ENCODE measurements at regions not wholly inside any gene's neighbourhood (a gene's known extent, or its start where the extent isn't known, plus 50 kb on each side); places are given as distances from the start of the nearest gene placed in this dataset.

GRCh38 chr15:53446376-53446775 is 313.1 kb downstream of the WDR72 start:
- DNase-seq (no peak), ATAC-seq (ENCODE audit: low read depth) (no peak)
- H3K79me2 ChIP-seq (ENCODE audit: control insufficient read depth, insufficient read depth, low read length), result no peaks in the 10 kb centered on the region
- H3K4me2 ChIP-seq (replicated peaks; ENCODE audit: low read depth, low read length, poor library complexity, severe bottlenecking), result no peak overlapping the region
- ChIA-PET CTCF (no interaction called here), POLR2A (no interaction called here)
- H3K4me1 Mint-ChIP-seq, result no peaks in the 10 kb centered on the region
- intact Hi-C loops (cut with micrococcal nuclease), result no loop called here
- no peaks in the 10 kb centered on the region for H3K27me3 Mint-ChIP-seq
- H4K20me1 ChIP-seq (ENCODE audit: control insufficient read depth, insufficient read depth, low read length, poor library complexity, severe bottlenecking), result no peaks in the 10 kb centered on the region
- no peak for TF ChIP-seq EZH2 (IDR thresholded peaks at IDR 0.05; ENCODE audit: borderline replicate concordance, insufficient read depth, low read depth, low read length, poor library complexity, severe bottlenecking)
- TF ChIP-seq CTCF (IDR thresholded peaks at IDR 0.05), result no peak
- H3K27me3 ChIP-seq (replicated peaks in 1 of 4; ENCODE audit: control extremely low read depth in 1 of 4, control insufficient read depth in 3 of 4, insufficient read depth in 4 of 4, low read length in 3 of 4), result no peaks in the 10 kb centered on the region
- H3K4me3 Mint-ChIP-seq, result no peak overlapping the region
- no peak overlapping the region for H3K4me3 ChIP-seq (ENCODE audit: control extremely low read depth in 1 of 5, extremely low read depth in 1 of 5, insufficient read depth in 1 of 5, low read depth in 2 of 5, low read length in 4 of 5)
- H3K9ac ChIP-seq (ENCODE audit: low read length), result no peak overlapping the region
- no peaks in the 10 kb centered on the region for H3K9me3 Mint-ChIP-seq (ENCODE audit: insufficient read depth)
- H3K36me3 ChIP-seq (replicated peaks in 1 of 2; ENCODE audit: control extremely low read depth in 1 of 2, control insufficient read depth in 1 of 2, extremely low read depth in 1 of 2, insufficient read depth in 2 of 2, low read length in 1 of 2), result no peaks in the 10 kb centered on the region
- H3K4me1 ChIP-seq (ENCODE audit: control insufficient read depth in 2 of 2, insufficient read depth in 2 of 2, low read length in 2 of 2), result no peaks in the 10 kb centered on the region
- H3K27ac ChIP-seq (ENCODE audit: low read length in 2 of 2), result no peak overlapping the region
- H2AFZ ChIP-seq (ENCODE audit: insufficient read depth, low read depth, low read length, poor library complexity, severe bottlenecking), result no peak overlapping the region
- no CpG with 5 or more reads among the region's 1 CpG for WGBS (ENCODE audit: insufficient coverage)
- no peaks in the 10 kb centered on the region for H3K9me3 ChIP-seq (ENCODE audit: control extremely low read depth in 1 of 3, control insufficient read depth in 2 of 3, insufficient read depth in 1 of 3, low read length in 2 of 3)
- H3K27ac Mint-ChIP-seq, result no peak overlapping the region

- DNase-seq (no peak), ATAC-seq (ENCODE audit: low read depth) (no peak)
- TF ChIP-seq EZH2 (IDR thresholded peaks at IDR 0.05; ENCODE audit: borderline replicate concordance, insufficient read depth, low read depth, low read length, poor library complexity, severe bottlenecking) (no peak), CTCF (IDR thresholded peaks at IDR 0.05) (no peak)
- no peaks in the 10 kb centered on the region for H3K27me3 ChIP-seq (replicated peaks in 1 of 4; ENCODE audit: control extremely low read depth in 1 of 4, control insufficient read depth in 3 of 4, insufficient read depth in 4 of 4, low read length in 3 of 4)
- no peaks in the 10 kb centered on the region for H3K27me3 Mint-ChIP-seq
- no peak overlapping the region for H2AFZ ChIP-seq (ENCODE audit: insufficient read depth, low read depth, low read length, poor library complexity, severe bottlenecking)
- H3K4me3 Mint-ChIP-seq, result no peak overlapping the region
- no peak overlapping the region for H3K4me2 ChIP-seq (replicated peaks; ENCODE audit: low read depth, low read length, poor library complexity, severe bottlenecking)
- no peak overlapping the region for H3K27ac ChIP-seq (ENCODE audit: low read length in 2 of 2)
- no peaks in the 10 kb centered on the region for H3K79me2 ChIP-seq (ENCODE audit: control insufficient read depth, insufficient read depth, low read length)
- no peaks in the 10 kb centered on the region for H3K9me3 Mint-ChIP-seq (ENCODE audit: insufficient read depth)
- ChIA-PET CTCF (no interaction called here), POLR2A (no interaction called here)
- H3K36me3 ChIP-seq (replicated peaks in 1 of 2; ENCODE audit: control extremely low read depth in 1 of 2, control insufficient read depth in 1 of 2, extremely low read depth in 1 of 2, insufficient read depth in 2 of 2, low read length in 1 of 2), result no peaks in the 10 kb centered on the region
- H3K9ac ChIP-seq (ENCODE audit: low read length), result no peak overlapping the region
- H3K4me1 ChIP-seq (ENCODE audit: control insufficient read depth in 2 of 2, insufficient read depth in 2 of 2, low read length in 2 of 2), result no peaks in the 10 kb centered on the region
- H4K20me1 ChIP-seq (ENCODE audit: control insufficient read depth, insufficient read depth, low read length, poor library complexity, severe bottlenecking), result no peaks in the 10 kb centered on the region
- H3K9me3 ChIP-seq (ENCODE audit: control extremely low read depth in 1 of 3, control insufficient read depth in 2 of 3, insufficient read depth in 1 of 3, low read length in 2 of 3), result no peaks in the 10 kb centered on the region
- no peak overlapping the region for H3K27ac Mint-ChIP-seq
- WGBS (ENCODE audit: insufficient coverage), result 92% methylated on average over 6 of the region's 7 CpGs
- no peak overlapping the region for H3K4me3 ChIP-seq (ENCODE audit: control extremely low read depth in 1 of 5, extremely low read depth in 1 of 5, insufficient read depth in 1 of 5, low read depth in 2 of 5, low read length in 4 of 5)
- intact Hi-C loops (cut with micrococcal nuclease), result no loop called here
- H3K4me1 Mint-ChIP-seq, result no peaks in the 10 kb centered on the region
Measured at GRCh38 chr15:53445531-53445930, 313.9 kb downstream of the WDR72 start.

Data from B cell (primary cell).